ENCODE measurements at regions not wholly inside any gene's neighbourhood (a gene's known extent, or its start where the extent isn't known, plus 50 kb on each side); places are given as distances from the start of the nearest gene placed in this dataset.
"Not testable (repeated sequence)": the region's sequence is repeated elsewhere in the genome, so short reads cannot be mapped to it uniquely, and the experiment has no call there.

- DNase-seq (ENCODE audit: low spot score in 2 of 2): no peak
- in situ Hi-C loops (cut with MboI; ENCODE audit: low sequenced_read_pairs): no loop called here
- no peaks in the 10 kb centered on the region for H3K27me3 ChIP-seq (ENCODE audit: low read depth)
- no peaks in the 10 kb centered on the region for H3K36me3 ChIP-seq (replicated peaks)
- H3K4me1 ChIP-seq: no peaks in the 10 kb centered on the region
- H3K9me3 ChIP-seq: no peaks in the 10 kb centered on the region
- no peak overlapping the region for H3K4me3 ChIP-seq
These were observed 71.3 kb upstream of the PPM1B start for GRCh38 chr2:44097322-44097907.

GRCh38 chr2:44098050-44098449, 70.6 kb upstream of the PPM1B start:
- no peak for DNase-seq (ENCODE audit: low spot score in 2 of 2)
- no peaks in the 10 kb centered on the region for H3K36me3 ChIP-seq (replicated peaks)
- H3K27me3 ChIP-seq (ENCODE audit: low read depth): no peaks in the 10 kb centered on the region
- in situ Hi-C loops (cut with MboI; ENCODE audit: low sequenced_read_pairs): no loop called here
- H3K4me3 ChIP-seq: no peak overlapping the region
- H3K4me1 ChIP-seq: no peaks in the 10 kb centered on the region
- H3K9me3 ChIP-seq: no peaks in the 10 kb centered on the region

- in situ Hi-C loops (cut with MboI; ENCODE audit: low sequenced_read_pairs): no loop called here
- Histone ChIP-seq H3K36me3 (replicated peaks) (no peaks in the 10 kb centered on the region), H3K9me3 (no peaks in the 10 kb centered on the region), H3K4me3 (no peak overlapping the region), H3K4me1 (no peaks in the 10 kb centered on the region), H3K27me3 (ENCODE audit: low read depth) (no peaks in the 10 kb centered on the region)
- no peak for DNase-seq (ENCODE audit: low spot score in 2 of 2)
These were observed 69.8 kb upstream of the PPM1B start for GRCh38 chr2:44098891-44099290.

DNA sequence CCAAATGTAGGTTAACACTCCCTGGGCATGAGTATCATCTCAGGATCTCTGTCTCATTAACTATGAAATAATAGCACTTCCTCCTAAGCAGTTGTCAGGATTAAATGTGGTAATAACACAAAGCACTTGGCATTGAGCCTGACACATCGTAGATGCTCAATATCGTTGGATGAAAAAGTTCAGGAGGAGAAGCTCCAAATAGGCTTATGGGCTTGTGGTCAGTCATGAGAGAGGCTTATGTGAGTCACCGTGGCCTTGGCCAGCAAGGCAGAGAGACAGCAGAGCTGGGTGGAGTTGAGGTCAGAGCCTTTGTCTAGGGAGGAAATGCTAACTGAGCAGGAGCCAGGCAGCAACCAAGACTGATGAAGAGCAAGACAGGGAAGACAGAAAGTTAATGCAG, 68.3 kb upstream of the PPM1B start:
- H3K36me3 ChIP-seq (replicated peaks): no peaks in the 10 kb centered on the region
- DNase-seq (ENCODE audit: low spot score in 2 of 2): no peak
- H3K4me3 ChIP-seq: no peak overlapping the region
- peaks cover 6% of the 10 kb centered on the region; the same call in 1 of the 2 replicates for H3K4me1 ChIP-seq
- H3K27me3 ChIP-seq (ENCODE audit: low read depth): no peaks in the 10 kb centered on the region
- H3K9me3 ChIP-seq: no peaks in the 10 kb centered on the region
- in situ Hi-C loops (cut with MboI; ENCODE audit: low sequenced_read_pairs): no loop called here

GRCh38 chr2:44101246-44101645, 67.4 kb upstream of the PPM1B start:
- peaks cover 6% of the 10 kb centered on the region; the same call in 1 of the 2 replicates for H3K4me1 ChIP-seq
- no peaks in the 10 kb centered on the region for H3K27me3 ChIP-seq (ENCODE audit: low read depth)
- in situ Hi-C loops (cut with MboI; ENCODE audit: low sequenced_read_pairs): no loop called here
- no peaks in the 10 kb centered on the region for H3K9me3 ChIP-seq
- no peaks in the 10 kb centered on the region for H3K36me3 ChIP-seq (replicated peaks)
- no peak overlapping the region for H3K4me3 ChIP-seq
- no peak for DNase-seq (ENCODE audit: low spot score in 2 of 2)

DNA sequence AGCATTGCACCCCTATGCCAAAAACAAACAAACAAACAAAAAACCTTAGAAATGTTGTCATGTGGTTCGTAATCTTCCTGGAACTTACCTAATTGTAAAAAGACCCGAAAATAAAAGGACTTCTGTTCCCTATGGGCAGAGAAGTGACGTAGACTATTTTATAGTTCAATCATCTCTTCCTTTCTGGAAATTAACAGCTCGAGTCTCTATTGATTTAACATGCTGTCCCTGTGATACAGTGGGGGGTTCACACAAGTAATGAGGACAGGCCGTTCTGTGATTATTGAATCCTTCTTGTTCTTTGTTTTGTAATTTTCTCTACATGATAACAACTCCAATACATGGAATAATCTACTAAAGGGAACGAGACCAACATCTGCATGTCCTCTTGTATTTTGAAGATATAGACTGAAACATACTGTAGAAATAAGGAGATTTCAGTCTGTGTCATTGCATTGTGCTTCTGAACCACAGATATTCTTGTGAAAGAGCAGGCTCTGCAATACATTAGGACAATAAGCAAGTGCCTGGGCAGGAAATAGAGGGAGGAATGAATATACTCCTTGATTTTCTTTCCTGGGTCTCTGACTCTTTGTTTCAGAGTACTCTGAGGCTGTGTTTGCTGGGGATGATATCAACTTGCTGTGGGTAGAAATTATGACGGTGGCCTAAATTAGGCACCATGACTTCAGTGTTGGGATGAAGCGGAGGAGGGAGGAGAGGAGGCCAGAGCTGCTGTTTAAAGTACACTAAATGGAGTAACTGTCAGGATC, 65.7 kb upstream of the PPM1B start:
- Histone ChIP-seq H3K27me3 (ENCODE audit: low read depth) (no peaks in the 10 kb centered on the region), H3K9me3 (no peaks in the 10 kb centered on the region), H3K36me3 (replicated peaks) (no peaks in the 10 kb centered on the region), H3K4me3 (no peak overlapping the region), H3K4me1 (peaks cover 6% of the 10 kb centered on the region; the same call in 1 of the 2 replicates)
- in situ Hi-C loops (cut with MboI; ENCODE audit: low sequenced_read_pairs): no loop called here
- no peak for DNase-seq (ENCODE audit: low spot score in 2 of 2)

DNA sequence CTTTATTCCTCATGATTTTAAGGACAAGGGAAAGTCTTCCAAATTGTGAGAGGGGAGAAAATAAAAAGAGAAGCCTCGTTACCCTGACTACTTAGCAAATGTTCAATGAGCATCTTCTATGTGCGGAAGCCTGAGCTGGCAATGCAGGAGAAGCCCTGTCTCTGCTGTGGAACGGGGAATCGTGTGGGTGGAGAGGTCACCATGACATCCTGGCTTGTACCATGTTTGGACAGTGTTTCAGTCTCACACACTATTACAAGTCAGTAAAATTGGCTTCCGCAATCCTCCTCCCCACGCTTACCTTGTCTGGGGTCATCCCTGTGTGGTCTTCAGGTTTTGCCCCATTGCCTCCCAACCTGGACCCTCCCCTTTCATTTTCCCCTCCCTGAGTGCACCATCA, 65.0 kb upstream of the PPM1B start:
- no peaks in the 10 kb centered on the region for H3K9me3 ChIP-seq
- no peak for DNase-seq (ENCODE audit: low spot score in 2 of 2)
- no peaks in the 10 kb centered on the region for H3K27me3 ChIP-seq (ENCODE audit: low read depth)
- in situ Hi-C loops (cut with MboI; ENCODE audit: low sequenced_read_pairs): no loop called here
- no peak overlapping the region for H3K4me3 ChIP-seq
- no peaks in the 10 kb centered on the region for H3K36me3 ChIP-seq (replicated peaks)
- H3K4me1 ChIP-seq: peaks cover 6% of the 10 kb centered on the region; the same call in 1 of the 2 replicates

GRCh38 chr2:44104855-44105271, 63.8 kb upstream of the PPM1B start:
- Histone ChIP-seq H3K4me3 (no peak overlapping the region), H3K36me3 (replicated peaks) (no peaks in the 10 kb centered on the region), H3K9me3 (no peaks in the 10 kb centered on the region), H3K27me3 (ENCODE audit: low read depth) (no peaks in the 10 kb centered on the region), H3K4me1 (peaks cover 6% of the 10 kb centered on the region; the same call in 1 of the 2 replicates)
- in situ Hi-C loops (cut with MboI; ENCODE audit: low sequenced_read_pairs): no loop called here
- peak in 1 of 2 experiments; percentile 62 for DNase-seq (ENCODE audit: low spot score in 2 of 2)

DNA sequence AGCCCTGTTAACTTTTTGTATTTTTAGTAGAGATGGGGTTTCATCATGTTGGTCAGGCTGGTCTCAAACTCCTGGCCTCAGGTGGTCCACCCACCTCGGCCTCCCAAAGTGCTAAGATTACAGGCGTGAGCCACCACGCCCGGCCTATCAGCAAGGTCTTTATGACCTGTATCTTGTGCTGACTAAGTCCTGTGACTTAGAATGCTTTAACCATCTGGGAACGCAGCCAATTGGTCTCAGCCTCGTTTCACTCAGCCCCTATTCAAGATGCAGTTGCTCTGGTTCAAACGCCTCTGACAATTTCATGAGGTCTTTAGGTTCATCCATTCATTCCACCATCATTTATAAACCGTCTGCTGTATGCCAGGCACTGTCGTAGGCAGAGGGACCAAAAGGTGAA, 62.2 kb upstream of the PPM1B start:
- H3K4me3 ChIP-seq; H3K36me3 ChIP-seq (replicated peaks); DNase-seq (ENCODE audit: low spot score in 2 of 2); in situ Hi-C loops (cut with MboI; ENCODE audit: low sequenced_read_pairs); H3K4me1 ChIP-seq; H3K9me3 ChIP-seq; H3K27me3 ChIP-seq (ENCODE audit: low read depth): not testable (repeated sequence)

DNA sequence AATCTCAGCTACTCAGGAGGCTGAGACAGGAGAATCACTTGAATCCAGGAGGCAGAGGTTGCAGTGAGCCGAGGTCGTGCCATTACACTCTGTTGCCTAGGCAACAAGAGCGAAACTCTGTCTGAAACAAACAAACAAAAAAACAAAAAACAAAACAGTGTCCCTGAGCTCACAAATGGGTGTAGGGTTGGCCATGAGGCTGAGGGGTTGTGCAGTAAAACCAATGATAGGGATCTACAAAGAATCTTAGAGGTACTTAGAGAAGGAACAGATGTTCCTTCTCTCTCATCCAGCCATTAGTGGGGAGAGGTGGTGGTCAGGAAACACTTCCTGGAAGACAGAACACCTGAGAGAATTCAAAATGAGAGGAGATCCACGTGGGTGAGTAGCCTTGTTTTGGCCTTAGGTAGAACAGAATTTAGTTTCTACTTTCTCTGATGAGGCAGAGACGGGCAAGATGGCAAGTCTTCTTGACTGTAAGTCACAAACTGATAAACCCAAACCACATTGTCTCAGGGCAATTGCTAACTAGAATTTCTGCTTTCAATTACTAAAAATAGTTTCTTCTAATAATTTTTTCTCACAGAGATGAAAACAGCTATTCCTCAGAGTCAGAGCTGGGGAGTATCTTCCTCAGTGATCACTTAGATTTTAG, 61.5 kb upstream of the PPM1B start:
- H3K4me1 ChIP-seq: peaks cover 6% of the 10 kb centered on the region; the same call in 1 of the 2 replicates
- H3K9me3 ChIP-seq: no peaks in the 10 kb centered on the region
- DNase-seq (ENCODE audit: low spot score in 2 of 2): no peak
- H3K27me3 ChIP-seq (ENCODE audit: low read depth): no peaks in the 10 kb centered on the region
- no peak overlapping the region for H3K4me3 ChIP-seq
- in situ Hi-C loops (cut with MboI; ENCODE audit: low sequenced_read_pairs): no loop called here
- no peaks in the 10 kb centered on the region for H3K36me3 ChIP-seq (replicated peaks)

- peaks cover 6% of the 10 kb centered on the region; the same call in 1 of the 2 replicates for H3K4me1 ChIP-seq
- in situ Hi-C loops (cut with MboI; ENCODE audit: low sequenced_read_pairs): no loop called here
- no peaks in the 10 kb centered on the region for H3K27me3 ChIP-seq (ENCODE audit: low read depth)
- H3K4me3 ChIP-seq: no peak overlapping the region
- H3K36me3 ChIP-seq (replicated peaks): no peaks in the 10 kb centered on the region
- DNase-seq (ENCODE audit: low spot score in 2 of 2): no peak
- H3K9me3 ChIP-seq: no peaks in the 10 kb centered on the region
These were observed 60.7 kb upstream of the PPM1B start for GRCh38 chr2:44107974-44108373.

DNA sequence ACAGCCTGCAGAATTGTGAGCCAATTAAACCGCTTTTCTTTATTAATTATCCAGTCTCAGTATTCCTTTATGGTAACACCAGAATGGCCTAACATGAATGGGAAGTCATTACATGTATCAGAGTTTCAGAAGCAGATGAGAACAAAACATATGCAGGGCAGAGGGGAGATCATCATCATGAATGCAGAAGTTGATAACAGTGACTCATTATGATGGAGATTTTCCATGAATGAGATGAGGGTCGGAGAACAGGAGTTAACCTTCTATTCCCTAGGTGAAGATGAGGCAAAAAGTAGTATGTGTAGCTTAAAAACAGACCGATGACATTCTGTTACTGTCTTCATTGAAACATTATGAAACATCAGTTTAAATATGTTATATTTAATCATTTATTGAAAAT, 59.5 kb upstream of the PPM1B start:
- Histone ChIP-seq H3K4me3 (no peak overlapping the region), H3K4me1 (peaks cover 6% of the 10 kb centered on the region; the same call in 1 of the 2 replicates), H3K27me3 (ENCODE audit: low read depth) (no peaks in the 10 kb centered on the region), H3K36me3 (replicated peaks) (no peaks in the 10 kb centered on the region), H3K9me3 (no peaks in the 10 kb centered on the region)
- in situ Hi-C loops (cut with MboI; ENCODE audit: low sequenced_read_pairs): no loop called here
- DNase-seq (ENCODE audit: low spot score in 2 of 2): no peak

DNA sequence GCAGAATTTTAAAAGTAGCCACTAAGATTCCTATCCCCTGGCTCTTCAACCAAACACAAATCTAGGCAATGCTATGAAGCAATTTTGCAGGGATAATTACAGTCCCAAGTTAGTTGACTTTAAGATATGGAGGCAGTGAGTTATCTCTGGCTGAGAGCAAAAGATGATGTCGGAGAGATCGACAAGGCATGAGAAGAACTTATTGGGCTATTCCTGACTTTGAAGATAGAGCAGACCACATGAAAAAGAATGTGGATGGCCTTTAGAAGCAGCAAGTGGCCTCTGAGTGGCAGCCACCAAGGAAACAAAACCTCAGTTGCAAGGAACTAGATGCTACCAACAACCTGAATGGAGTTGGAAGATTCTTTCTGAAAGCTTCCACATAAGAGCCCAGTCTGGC, 58.2 kb upstream of the PPM1B start:
- no peaks in the 10 kb centered on the region for H3K9me3 ChIP-seq
- H3K36me3 ChIP-seq (replicated peaks): no peaks in the 10 kb centered on the region
- DNase-seq (ENCODE audit: low spot score in 2 of 2): no peak
- H3K27me3 ChIP-seq (ENCODE audit: low read depth): no peaks in the 10 kb centered on the region
- H3K4me3 ChIP-seq: no peak overlapping the region
- in situ Hi-C loops (cut with MboI; ENCODE audit: low sequenced_read_pairs): no loop called here
- no peaks in the 10 kb centered on the region for H3K4me1 ChIP-seq

DNA sequence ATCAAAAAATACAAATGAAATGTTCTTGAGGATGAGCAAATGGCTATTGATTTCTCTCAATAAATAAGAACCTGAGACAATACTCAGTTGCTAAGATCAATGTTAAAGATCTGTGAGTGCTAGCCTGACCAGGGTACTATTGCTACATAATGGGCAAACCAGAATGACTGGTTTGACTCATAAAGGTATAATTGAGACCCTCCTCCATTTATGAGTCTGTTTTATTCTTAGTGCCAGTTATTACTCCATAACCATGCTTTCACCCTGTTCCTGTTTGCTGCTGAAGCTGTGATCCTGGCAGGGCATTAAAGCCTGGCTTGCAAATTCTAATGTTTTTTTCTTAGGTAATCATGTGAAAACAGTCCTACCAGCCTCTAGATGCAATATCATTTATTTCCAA, 56.6 kb upstream of the PPM1B start:
- Histone ChIP-seq H3K27me3 (ENCODE audit: low read depth) (no peaks in the 10 kb centered on the region), H3K36me3 (replicated peaks) (no peaks in the 10 kb centered on the region), H3K4me3 (no peak overlapping the region), H3K9me3 (no peaks in the 10 kb centered on the region), H3K4me1 (no peaks in the 10 kb centered on the region)
- no peak for DNase-seq (ENCODE audit: low spot score in 2 of 2)
- in situ Hi-C loops (cut with MboI; ENCODE audit: low sequenced_read_pairs): no loop called here
